ENCODE measurements at regions not wholly inside any gene's neighbourhood (a gene's known extent, or its start where the extent isn't known, plus 50 kb on each side); places are given as distances from the start of the nearest gene placed in this dataset.

DNA sequence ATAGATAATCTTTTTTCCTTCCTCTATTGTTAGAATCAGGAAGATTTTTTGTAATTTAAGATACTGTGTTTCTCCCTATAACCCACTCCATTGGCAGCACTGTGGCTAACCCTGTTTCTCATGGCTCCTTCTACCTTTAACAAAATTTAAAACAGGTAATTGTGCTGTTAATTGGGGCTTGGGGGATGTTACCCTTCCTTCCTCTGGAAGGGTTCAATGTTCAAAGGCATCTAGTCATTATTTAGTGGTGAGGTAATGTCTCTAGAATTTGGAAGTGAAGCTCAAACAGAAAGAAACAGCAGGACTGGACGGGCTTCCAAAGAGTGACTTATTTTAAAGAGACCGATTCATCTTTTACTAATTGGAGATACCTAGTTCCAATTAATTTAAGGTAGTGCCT is 166.4 kb downstream of the TRIML1 start:
- no peak for TF ChIP-seq GATA2 (IDR thresholded peaks at IDR 0.05; ENCODE audit: low read depth, low read length)

DNA sequence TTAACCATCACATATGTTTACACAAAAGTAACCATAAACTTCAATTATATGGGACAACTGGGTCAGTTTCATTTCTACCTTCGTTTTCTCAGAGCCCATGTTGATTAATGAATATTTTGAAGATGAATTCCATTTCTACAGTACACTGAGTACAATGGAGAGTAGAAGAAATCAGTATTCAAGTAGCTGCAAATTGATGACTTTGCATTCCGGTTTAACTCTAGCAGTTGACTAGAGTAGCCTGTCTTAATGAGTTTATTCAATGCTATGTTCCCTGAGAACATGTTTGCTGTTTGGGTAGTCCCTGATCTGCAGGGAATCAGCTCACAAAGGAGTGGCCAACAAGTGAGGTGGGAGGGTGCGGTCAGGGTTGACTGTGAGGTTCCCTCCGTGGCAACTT is 168.3 kb downstream of the TRIML1 start:
- no peak for TF ChIP-seq GATA2 (IDR thresholded peaks at IDR 0.05; ENCODE audit: low read depth, low read length)
- TF ChIP-seq GATA3 (IDR thresholded peaks at IDR 0.05; ENCODE audit: low read depth, low read length) = no peak

DNA sequence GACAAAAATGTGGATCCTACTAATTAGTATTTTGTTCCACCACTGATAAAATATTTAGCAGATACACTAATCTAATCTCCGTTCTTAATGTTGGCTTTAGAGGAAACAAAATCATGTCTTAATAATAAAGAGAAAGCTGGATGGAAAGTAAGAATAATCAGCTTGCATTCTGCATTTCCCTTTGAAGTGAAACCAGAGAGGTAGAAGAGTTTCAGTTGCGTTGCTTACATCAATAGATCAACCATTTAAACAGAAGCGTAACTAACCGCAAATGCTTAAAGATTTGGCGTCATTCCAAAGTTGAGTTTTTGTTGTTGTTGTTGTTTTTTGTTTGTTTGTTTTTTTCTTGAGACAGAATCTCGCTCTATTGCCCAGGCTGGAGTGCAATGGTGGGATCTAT is 168.9 kb downstream of the TRIML1 start:
- TF ChIP-seq GATA2 (IDR thresholded peaks at IDR 0.05; ENCODE audit: low read depth, low read length) = no peak
- no peak for TF ChIP-seq GATA3 (IDR thresholded peaks at IDR 0.05; ENCODE audit: low read depth, low read length)

DNA sequence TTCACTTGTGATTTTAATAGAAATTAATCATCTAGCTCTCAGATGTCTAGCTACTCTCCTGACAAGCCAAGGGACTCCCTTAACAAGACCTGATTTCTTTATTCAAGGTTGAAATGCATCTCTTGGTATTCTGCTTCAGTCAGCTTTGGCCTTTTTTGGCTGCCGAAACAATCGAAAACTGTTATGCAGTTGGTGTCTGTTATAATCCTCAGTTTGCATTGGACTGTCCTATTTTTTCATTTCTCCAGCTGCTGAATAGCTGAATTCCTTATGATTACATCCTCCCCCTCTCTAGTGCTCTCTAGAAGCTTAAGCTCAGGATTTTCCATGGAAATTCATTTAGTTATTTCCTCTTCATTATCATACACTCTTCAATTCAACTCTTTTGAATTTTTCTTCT is 177.2 kb downstream of the TRIML1 start:
- TF ChIP-seq GATA2 (IDR thresholded peaks at IDR 0.05; ENCODE audit: low read depth, low read length) (no peak), GATA3 (IDR thresholded peaks at IDR 0.05; ENCODE audit: low read depth, low read length) (no peak)

DNA sequence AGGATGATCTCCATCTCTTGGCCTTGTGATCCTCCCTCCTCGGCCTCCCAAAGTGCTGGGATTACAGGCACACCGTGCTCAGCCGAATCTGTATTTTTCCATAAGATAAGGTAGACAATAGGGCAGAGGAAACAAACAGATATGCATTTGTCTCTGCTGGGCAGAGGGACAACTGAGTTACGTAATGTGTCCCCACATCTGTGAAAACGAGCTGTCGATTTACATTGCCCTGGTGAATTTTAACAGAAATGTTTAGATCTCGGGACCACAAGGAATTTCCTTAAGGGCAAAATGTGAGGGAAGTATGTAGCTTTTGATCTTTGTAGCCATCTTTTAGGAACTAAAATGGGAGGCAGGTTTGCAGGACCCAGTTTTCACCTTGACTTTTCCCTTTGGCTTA is 189.7 kb downstream of the TRIML1 start:
- TF ChIP-seq GATA3 (IDR thresholded peaks at IDR 0.05; ENCODE audit: low read depth, low read length) = no peak
- no peak for TF ChIP-seq GATA2 (IDR thresholded peaks at IDR 0.05; ENCODE audit: low read depth, low read length)

DNA sequence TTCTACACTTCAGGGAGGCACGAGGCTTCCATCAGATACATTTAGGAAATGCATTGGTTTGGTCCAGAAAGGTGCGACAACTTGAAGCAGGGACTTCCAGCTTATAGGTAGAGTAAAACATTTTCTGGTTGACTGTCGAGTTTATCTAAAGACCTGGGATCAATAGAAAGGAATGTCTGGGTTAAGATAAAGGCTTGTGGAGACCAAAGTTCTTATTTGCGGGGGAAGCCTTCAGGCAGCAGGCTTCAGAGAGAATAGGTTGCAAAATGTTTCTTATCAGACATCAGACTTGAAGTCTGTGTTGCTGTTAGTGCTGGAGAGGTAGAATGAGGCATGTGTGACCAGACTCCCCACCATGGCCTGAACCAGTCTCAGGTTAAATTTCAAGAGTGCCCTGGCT is 190.3 kb downstream of the TRIML1 start:
- no peak for TF ChIP-seq GATA2 (IDR thresholded peaks at IDR 0.05; ENCODE audit: low read depth, low read length)
- no peak for TF ChIP-seq GATA3 (IDR thresholded peaks at IDR 0.05; ENCODE audit: low read depth, low read length)

DNA sequence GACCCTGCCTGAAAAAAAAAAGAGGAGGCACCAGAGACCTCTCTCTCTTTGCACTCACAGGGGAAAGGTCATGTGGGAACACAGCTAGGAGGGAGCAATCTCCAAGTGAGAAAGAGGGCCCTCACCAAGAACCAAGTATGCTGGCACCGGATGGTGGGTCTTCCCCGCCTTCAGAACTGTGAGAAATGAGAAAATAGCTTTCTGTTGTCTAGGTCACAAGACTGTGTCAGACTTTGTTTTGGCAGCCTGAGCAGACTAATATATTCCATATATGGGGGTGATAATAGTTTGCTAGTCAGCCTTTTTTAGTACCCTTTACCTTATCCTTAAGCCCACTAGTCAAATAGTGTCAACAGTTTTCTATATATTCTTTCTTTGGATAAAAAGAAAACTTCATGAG is 193.0 kb downstream of the TRIML1 start:
- TF ChIP-seq GATA3 (IDR thresholded peaks at IDR 0.05; ENCODE audit: low read depth, low read length) = no peak
- no peak for TF ChIP-seq GATA2 (IDR thresholded peaks at IDR 0.05; ENCODE audit: low read depth, low read length)

DNA sequence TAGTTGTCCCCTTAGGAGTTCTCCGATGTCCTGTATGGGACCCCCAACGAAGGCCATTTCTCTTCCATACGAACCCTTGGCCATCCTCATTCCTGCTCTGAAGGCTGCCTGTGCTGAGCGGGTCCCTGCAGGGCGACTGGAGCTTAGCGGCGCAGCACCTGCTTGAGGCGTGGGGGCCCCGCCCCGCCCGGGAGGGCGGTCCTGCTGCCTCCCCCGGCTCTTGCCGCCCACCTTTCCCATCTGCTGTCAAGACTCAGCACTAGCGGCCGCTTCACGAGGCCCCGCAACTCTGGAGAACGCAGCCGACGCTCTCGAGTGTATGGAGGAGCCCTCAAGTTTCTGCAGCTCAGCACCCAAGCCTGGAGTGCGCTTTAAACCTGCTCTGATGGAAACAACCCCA is 197.7 kb downstream of the TRIML1 start:
- TF ChIP-seq GATA3 (IDR thresholded peaks at IDR 0.05; ENCODE audit: low read depth, low read length) (no peak), GATA2 (IDR thresholded peaks at IDR 0.05; ENCODE audit: low read depth, low read length) (no peak)

DNA sequence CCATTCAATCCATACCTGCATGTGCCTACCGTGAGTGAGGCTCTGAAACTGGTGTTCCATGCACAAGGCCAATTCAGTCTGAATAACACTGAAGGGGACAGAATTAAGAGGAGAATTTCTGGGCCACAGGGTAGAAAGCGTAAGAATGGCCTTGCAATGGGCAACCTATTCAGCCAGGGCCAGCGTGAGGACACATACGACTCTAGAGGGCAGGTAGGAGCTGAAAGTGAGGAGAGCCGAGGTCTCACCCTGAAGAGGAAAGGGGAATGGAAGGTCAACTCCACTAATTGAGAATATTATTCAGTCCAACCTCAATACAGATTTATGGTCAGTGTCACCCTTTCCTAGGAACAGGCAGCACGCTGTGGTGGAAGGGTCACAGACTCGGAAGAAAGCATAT is 202.2 kb downstream of the TRIML1 start:
- TF ChIP-seq GATA3 (IDR thresholded peaks at IDR 0.05; ENCODE audit: low read depth, low read length) = no peak
- TF ChIP-seq GATA2 (IDR thresholded peaks at IDR 0.05; ENCODE audit: low read depth, low read length) = no peak

DNA sequence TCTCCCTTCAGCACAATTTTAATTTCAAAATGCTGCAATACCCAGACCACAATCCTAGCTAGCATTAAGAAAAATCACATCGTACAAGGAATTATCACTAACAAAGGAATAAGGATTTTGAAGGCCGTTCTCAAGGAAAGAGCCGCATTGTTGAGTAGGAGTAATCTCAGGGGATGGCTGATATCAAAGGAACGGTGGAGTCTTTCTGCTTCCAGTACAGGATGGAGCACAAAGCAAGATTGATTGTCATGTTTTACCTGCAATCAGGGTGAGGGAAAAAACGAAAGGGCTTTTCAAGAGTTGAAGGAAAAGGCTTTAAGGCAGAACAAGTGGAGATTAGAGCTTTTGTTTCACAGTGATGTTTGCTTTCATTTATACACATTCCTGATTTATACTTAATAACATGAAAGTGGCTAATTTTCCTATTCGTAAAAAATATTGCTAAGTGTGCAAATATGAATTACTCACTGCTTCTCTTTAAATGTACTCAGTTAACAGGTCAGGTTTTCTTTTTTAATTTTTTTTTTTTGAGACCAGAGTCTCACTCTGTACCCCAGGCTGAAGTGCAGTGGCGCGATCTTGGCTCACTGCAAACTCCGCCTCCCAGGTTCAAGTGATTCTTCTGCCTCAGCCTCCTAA is 207.0 kb downstream of the TRIML1 start:
- TF ChIP-seq GATA3 (IDR thresholded peaks at IDR 0.05; ENCODE audit: low read depth, low read length) = no peak

DNA sequence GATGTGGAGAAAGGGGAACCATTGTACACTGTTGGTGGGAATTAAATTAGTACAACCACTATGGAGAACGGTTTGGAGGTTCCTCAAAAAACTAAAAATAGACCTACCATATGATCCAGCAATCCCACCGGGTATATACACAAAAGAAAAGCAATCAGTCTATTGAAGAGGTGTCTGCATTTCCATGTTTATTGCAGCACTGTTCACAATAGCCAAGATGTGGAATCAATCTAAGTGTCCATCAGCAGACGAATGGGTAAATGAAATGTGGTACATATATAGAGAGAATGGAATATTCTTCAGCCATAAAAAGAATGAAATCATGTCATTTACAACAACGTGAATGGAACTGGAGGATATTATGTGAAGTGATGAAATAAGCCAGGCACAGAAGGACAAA is 208.1 kb downstream of the TRIML1 start:
- TF ChIP-seq GATA2 (IDR thresholded peaks at IDR 0.05; ENCODE audit: low read depth, low read length) (no peak), GATA3 (IDR thresholded peaks at IDR 0.05; ENCODE audit: low read depth, low read length) (no peak)

DNA sequence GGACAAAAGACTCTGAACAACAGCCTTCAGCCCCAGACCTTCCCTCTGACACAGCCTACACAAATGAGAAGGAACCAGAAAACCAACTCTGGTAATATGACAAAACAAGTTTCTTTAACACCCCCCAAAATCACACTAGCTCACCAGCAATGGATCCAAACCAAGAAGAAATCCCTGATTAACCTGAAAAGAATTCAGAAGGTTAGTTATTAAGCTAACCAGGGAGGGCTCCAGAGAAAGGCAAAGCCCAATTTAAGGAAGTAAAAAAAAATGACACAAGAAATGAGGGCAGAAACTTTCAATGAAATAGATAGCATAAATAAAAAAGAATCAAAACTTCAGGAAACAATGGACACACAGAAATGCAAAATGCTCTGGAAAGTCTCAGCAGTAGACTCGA is 224.0 kb downstream of the TRIML1 start:
- TF ChIP-seq GATA2 (IDR thresholded peaks at IDR 0.05; ENCODE audit: low read depth, low read length) (no peak), GATA3 (IDR thresholded peaks at IDR 0.05; ENCODE audit: low read depth, low read length) (no peak)

DNA sequence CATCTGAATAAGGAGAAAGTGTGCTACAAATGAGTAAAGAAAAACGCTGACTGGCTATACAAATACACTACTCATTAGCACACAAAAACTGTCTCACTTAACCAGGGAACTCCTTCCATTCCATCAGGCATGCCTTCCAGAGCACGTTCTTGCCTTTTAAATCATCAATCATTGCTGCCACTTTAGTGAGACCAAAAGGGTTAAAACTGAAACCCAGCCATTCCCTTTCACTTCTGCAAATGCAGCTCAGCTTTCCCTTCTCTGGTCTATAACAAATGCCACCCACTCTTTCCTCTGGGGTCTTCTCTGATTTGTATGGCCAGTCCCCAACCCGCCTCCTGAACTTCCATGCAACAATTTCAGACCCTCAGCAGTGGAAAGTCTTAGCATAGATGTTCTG is 231.5 kb downstream of the TRIML1 start:
- no peak for TF ChIP-seq GATA3 (IDR thresholded peaks at IDR 0.05; ENCODE audit: low read depth, low read length)
- no peak for TF ChIP-seq GATA2 (IDR thresholded peaks at IDR 0.05; ENCODE audit: low read depth, low read length)

DNA sequence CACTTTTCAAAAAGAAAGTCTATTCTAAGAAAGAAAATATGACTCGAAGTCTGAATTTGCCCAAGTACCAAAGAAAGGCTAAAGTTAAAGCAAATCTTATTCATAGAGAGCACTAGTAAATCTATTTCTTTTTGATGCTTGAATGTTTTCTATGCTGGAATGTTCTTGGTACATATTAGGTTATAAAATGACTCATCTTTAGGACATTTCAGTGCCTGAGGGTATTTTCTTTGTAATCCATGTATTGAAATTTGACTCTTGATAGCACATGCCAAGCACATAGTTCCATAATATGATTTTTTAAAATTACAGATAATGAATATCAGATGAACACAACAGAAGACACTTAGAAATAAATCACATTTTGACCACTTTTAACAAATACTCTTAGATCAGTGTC is 232.8 kb downstream of the TRIML1 start:
- TF ChIP-seq GATA2 (IDR thresholded peaks at IDR 0.05; ENCODE audit: low read depth, low read length) (no peak), GATA3 (IDR thresholded peaks at IDR 0.05; ENCODE audit: low read depth, low read length) (no peak)

DNA sequence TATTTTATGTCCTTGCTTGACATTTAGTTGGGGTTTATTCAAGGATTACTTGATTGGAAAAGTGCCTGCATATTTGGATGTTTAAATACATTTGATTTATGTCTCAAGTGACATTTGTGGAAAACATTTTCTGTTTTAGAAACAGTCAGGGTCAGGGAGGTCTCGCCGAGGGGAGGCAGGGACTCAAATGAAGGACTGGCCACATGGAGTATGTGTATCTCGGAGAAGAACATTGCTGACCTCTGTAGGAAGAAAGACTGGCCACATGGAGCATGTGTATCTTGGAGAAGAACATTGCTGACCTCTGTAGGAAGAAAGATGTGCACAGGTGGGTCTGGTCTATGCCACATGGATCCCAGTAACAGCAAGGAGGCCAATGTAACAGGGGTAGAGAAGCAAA is 233.6 kb downstream of the TRIML1 start:
- TF ChIP-seq GATA2 (IDR thresholded peaks at IDR 0.05; ENCODE audit: low read depth, low read length) (no peak), GATA3 (IDR thresholded peaks at IDR 0.05; ENCODE audit: low read depth, low read length) (no peak)

DNA sequence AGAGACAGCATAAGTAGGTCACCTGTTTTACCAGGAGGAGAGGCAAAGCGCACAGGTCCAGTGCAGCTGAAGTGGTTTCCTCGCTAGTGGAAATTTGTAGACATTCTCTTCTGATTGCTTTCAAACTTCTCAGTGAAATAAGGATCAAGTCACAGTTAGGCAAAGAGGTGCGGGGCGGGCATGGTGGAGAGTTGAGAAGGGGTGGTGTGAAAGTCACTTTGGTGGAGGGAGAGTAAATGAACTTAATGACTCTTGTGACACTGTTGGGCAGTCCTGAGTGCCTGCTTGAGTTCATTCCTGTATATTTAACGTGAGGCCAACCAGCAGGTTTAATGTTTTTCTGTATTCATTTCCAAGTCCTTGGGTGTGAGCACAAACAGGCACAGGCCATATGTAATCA is 235.6 kb downstream of the TRIML1 start:
- TF ChIP-seq GATA3 (IDR thresholded peaks at IDR 0.05; ENCODE audit: low read depth, low read length) (no peak), GATA2 (IDR thresholded peaks at IDR 0.05; ENCODE audit: low read depth, low read length) (no peak)

All from SH-SY5Y (cell line).